Ovary (tissue), 7 donors: ENCODE measurements at regions not wholly inside any gene's neighbourhood (a gene's known extent, or its start where the extent isn't known, plus 50 kb on each side); places are given as distances from the start of the nearest gene placed in this dataset.

ENCODE experiments used
- DNase-seq, 5 donors: peaks; one replicate each; pipeline ENCODE4 v3.0.0-alpha.2; 2019 to 2020
- H3K27ac ChIP-seq, 2 donors: fragments of 200-600 bp; one replicate each; pipeline versions ENCODE4 v1.5.1 to v1.8.0; 2019 to 2022
- H3K27me3 ChIP-seq: fragments of 200-600 bp; one replicate; pipeline ENCODE4 v1.8.0; 2022
- H3K36me3 ChIP-seq: fragments of 200-600 bp; sonication (generic); one replicate; pipeline ENCODE4 v1.5.1; 2019
- H3K4me1 ChIP-seq: one replicate; pipeline ENCODE4 v1.8.1; 2013; ENCODE audit warnings: mild to moderate bottlenecking, moderate library complexity; ENCODE audit not compliant: insufficient read depth
- H3K4me3 ChIP-seq: fragments of 200-600 bp; sonication (generic); one replicate; pipeline ENCODE4 v1.5.1; 2017
- H3K9me3 ChIP-seq, 2 donors: fragments of 200-600 bp in 1 of 2; sonication (generic) in 1 of 2; one replicate each; pipeline versions ENCODE4 v1.5.1 to v1.8.1; 2013 to 2019; ENCODE audit warnings: mild to moderate bottlenecking in 1 of 2, moderate library complexity in 1 of 2
- EP300 ChIP-seq: sonication (generic); formaldehyde crosslinking; IDR thresholded peaks from one replicate; pipeline ENCODE4 v1.6.1; 2017; ENCODE audit warnings: antibody characterized with exemption
- POLR2A ChIP-seq: fragments of 450-650 bp; IDR thresholded peaks from one replicate; pipeline ENCODE4 v1.6.1; 2017; ENCODE audit warnings: antibody characterized with exemption, mild to moderate bottlenecking, moderate library complexity
- WGBS, 3 donors: extraction: QIAGEN DNeasy Blood & Tissue Kit in 1 of 3; methylation state at CpG; one replicate each; pipeline versions ENCODE4 v1.1.5 to v1.1.7; 2013 to 2017; 5-methylcytosine and 5-hydroxymethylcytosine counted together
- intact Hi-C, 4 donors: fragments of 100-400 bp; cut with DNase I; formaldehyde crosslinking; loops; one replicate each; pipeline versions ENCODE4 v1.11.0 to v1.15.1; 2022 to 2023
- TF ChIP-seq, protein P1 (sequence below), 3 donors: fragments of 450-650 bp in 2 of 3; fragments of 200-600 bp in 1 of 3; IDR thresholded peaks; one replicate each; pipeline versions ENCODE4 v1.5.1 to v1.8.0; 2016 to 2022; ENCODE audit warnings: antibody characterized with exemption in 3 of 3, mild to moderate bottlenecking in 1 of 3
- donor health status: DM: no; HTN: no; CAD: no; lungs with moderate emphysema.
- donor health status: DM: no; HTN: no; CAD: no.
- donor health status: Bipolar disorder and iron deficiency.
- donor health status: DM: no; HTN: no; CAD: no.
- donor health status: DM: yes; HTN: yes; CAD: no.

DNA sequence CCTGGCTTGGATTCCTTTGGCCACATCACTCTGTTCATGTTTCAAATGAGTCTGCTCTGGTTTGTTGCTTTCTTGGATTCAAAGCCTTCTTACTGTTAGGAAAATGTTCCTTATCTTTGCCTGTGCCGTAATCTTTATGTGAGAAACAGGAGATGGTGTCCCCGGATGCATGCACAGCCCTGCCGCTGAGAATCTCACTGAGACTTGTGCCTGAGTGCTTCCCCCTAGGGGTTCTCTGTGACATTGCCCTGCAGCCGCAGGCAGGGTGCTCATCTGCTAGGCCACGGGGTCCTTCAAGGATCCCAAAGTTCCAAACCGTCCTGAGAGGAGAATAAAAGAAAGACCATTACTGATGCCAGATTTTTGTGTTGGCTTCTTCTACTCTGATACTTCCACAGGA lies 81.4 kb upstream of the ANKRD55 start:
- intact Hi-C loops: no loop called here
- TF ChIP-seq, protein P1, sequence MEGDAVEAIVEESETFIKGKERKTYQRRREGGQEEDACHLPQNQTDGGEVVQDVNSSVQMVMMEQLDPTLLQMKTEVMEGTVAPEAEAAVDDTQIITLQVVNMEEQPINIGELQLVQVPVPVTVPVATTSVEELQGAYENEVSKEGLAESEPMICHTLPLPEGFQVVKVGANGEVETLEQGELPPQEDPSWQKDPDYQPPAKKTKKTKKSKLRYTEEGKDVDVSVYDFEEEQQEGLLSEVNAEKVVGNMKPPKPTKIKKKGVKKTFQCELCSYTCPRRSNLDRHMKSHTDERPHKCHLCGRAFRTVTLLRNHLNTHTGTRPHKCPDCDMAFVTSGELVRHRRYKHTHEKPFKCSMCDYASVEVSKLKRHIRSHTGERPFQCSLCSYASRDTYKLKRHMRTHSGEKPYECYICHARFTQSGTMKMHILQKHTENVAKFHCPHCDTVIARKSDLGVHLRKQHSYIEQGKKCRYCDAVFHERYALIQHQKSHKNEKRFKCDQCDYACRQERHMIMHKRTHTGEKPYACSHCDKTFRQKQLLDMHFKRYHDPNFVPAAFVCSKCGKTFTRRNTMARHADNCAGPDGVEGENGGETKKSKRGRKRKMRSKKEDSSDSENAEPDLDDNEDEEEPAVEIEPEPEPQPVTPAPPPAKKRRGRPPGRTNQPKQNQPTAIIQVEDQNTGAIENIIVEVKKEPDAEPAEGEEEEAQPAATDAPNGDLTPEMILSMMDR (IDR thresholded peaks at IDR 0.05): no peak
- TF ChIP-seq EP300: no peak
- H3K9me3 ChIP-seq: no peaks in the 10 kb centered on the region
- WGBS, 3 donors: 63 to 83% (median 63%) methylated on average over 6 of the region's 6 CpGs
- peaks cover 10% of the 10 kb centered on the region for H3K4me1 ChIP-seq
- no peak overlapping the region for H3K27ac ChIP-seq
- DNase-seq: no peak
- H3K27me3 ChIP-seq: no peaks in the 10 kb centered on the region
- no peaks in the 10 kb centered on the region for H3K36me3 ChIP-seq
- no peak overlapping the region for H3K4me3 ChIP-seq

DNA sequence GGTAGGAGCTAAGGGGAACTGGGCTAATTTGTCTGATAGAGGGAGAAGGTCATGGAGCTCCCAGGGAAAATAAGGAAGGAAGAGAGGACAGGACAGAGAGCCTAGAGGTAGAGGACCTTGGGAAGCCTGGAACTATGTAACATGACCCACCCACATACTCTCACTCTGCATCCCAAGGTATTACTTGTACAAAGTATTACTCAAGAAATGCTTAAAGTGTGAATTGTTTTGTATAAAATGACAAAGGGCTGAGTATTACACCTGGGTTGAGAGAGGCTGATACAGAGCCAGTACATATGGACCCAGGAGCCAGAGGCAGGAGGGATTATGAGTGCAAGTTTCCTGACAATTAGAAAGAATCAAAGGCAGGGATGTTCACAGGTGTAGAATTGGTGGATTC lies 80.5 kb upstream of the ANKRD55 start:
- intact Hi-C loops: no loop called here

DNA sequence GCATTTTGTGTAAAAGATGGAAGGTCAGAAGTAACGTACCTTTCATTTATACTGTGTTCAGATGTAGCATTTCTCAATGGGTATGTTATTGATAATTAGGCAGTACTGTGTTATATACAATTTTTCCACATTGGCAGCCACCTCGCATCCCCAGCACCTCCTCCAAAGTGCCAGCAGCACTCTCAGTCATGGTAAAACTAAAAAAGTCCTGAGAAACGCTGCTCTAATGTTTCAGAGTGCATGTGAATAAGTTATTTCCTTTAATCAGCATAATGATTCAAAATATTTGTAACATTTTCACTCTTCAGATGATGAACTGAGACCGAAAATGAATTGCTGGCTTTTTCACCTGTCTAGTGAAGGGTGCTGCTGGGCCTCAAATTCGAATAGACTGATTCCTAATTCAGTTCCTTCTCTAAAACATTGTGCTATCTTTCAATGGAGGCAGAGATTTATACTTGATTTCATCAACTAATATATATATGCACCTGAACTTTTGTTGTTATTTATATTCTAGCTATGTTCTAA lies 79.9 kb upstream of the ANKRD55 start:
- TF ChIP-seq, protein P1 (IDR thresholded peaks at IDR 0.05): no peak
- TF ChIP-seq EP300: no peak
- no peak for TF ChIP-seq POLR2A
- intact Hi-C loops: no loop called here

More for the DNA sequence above, 80.5 kb upstream of the ANKRD55 start:
- H3K27me3 ChIP-seq: no peaks in the 10 kb centered on the region
- H3K36me3 ChIP-seq: no peaks in the 10 kb centered on the region
- no peaks in the 10 kb centered on the region for H3K9me3 ChIP-seq
- H3K27ac ChIP-seq: no peak overlapping the region
- DNase-seq: no peak
- TF ChIP-seq POLR2A: no peak
- no peak for TF ChIP-seq EP300
- TF ChIP-seq, protein P1 (IDR thresholded peaks at IDR 0.05): no peak
- H3K4me1 ChIP-seq: peaks cover 8% of the 10 kb centered on the region
- no peak overlapping the region for H3K4me3 ChIP-seq

DNA sequence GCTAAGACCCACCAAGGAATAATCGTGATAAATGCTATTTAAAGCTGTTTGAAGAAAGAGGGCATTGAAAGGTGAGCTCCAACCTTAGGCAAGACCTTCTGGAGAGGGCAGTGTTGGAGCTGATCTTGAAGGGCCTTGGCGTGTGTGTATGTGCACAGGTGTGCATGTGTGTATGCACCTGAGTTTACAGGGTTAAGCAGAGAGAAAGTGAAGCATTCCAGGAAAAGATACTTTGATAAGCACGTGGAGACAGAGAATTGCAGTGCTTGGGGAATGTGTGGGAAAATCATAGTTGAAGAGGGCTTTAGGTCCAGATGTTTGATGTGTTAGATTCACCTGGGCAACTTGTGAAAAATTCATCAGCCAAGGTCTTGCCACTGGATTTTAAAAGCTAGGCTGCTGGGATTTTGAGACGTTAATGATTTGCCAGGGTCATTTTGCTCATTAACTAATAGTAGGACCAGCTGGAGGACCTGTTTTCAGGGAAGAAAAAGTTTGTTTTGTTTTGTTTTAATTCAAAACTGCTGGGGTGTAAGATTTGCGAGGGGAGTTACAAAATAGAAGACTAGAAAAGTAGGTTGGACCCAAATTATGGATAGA lies 78.3 kb upstream of the ANKRD55 start:
- Histone ChIP-seq H3K36me3 (no peaks in the 10 kb centered on the region), H3K27ac (no peak overlapping the region)
- intact Hi-C loops: no loop called here

More for the DNA sequence above, 79.9 kb upstream of the ANKRD55 start:
- WGBS, 3 donors: 92 to 93% (median 92%) methylated on average over 5 of the region's 5 CpGs
- H3K36me3 ChIP-seq: no peaks in the 10 kb centered on the region
- no peak for DNase-seq
- H3K27me3 ChIP-seq: no peaks in the 10 kb centered on the region
- H3K27ac ChIP-seq: no peak overlapping the region
- H3K4me3 ChIP-seq: no peak overlapping the region
- H3K9me3 ChIP-seq: no peaks in the 10 kb centered on the region
- H3K4me1 ChIP-seq: peaks cover 8% of the 10 kb centered on the region

More for the DNA sequence above, 78.3 kb upstream of the ANKRD55 start:
- H3K27me3 ChIP-seq: no peaks in the 10 kb centered on the region
- H3K9me3 ChIP-seq: no peaks in the 10 kb centered on the region
- no peak for TF ChIP-seq POLR2A
- TF ChIP-seq, protein P1 (IDR thresholded peaks at IDR 0.05): no peak
- no peak for TF ChIP-seq EP300
- 38 to 43% (median 41%) methylated on average over 5 of the region's 5 CpGs for WGBS, 3 donors
- H3K4me1 ChIP-seq: peaks cover 8% of the 10 kb centered on the region
- DNase-seq: no peak
- H3K4me3 ChIP-seq: no peak overlapping the region
